IMR-90 (cell line): ENCODE measurements at regions not wholly inside any gene's neighbourhood (a gene's known extent, or its start where the extent isn't known, plus 50 kb on each side); places are given as distances from the start of the nearest gene placed in this dataset.

ENCODE experiments used
- ATAC-seq: fragments of 200-7000 bp; cut with Tn5 transposase; 2 replicates; pipeline ENCODE4 v1.9.1; 2020; ENCODE audit warnings: low read depth, mild to moderate bottlenecking, moderate library complexity
- BruUV-seq: library from RNA; stranded (reverse); fragments of 400-500 nt; replicated peaks from 2 replicates; lab custom pipeline; 2021; lab: Mats Ljungman, UMichigan
- CTCF ChIA-PET: fragments of 300-600 bp; formaldehyde crosslinking; extraction: SDS; loops from one replicate; lab custom pipeline; 2021; ENCODE audit warnings: antibody characterized with exemption; lab: Yijun Ruan, JAX
- POLR2A ChIA-PET: fragments of 300-600 bp; sonication (Branson Sonifier 250); formaldehyde crosslinking; loops from one replicate; lab custom pipeline; 2022; ENCODE audit warnings: antibody characterized with exemption; ENCODE audit not compliant: unreplicated experiment; lab: Charles Lee
- DNase-seq: peaks from one replicate; pipeline ENCODE4 v3.0.0; 2013
- H2AFZ ChIP-seq: replicated peaks from 2 replicates; pipeline ENCODE3; 2013; ENCODE audit warnings: low read length, mild to moderate bottlenecking; ENCODE audit not compliant: poor library complexity
- H2AK5ac ChIP-seq: 2 replicates; pipeline ENCODE4 v1.6.1; 2013; ENCODE audit warnings: low read depth, low read length, inconsistent platforms
- H2AK9ac ChIP-seq: replicated peaks from 2 replicates; pipeline ENCODE3; 2013; ENCODE audit warnings: mild to moderate bottlenecking, low read depth, low read length, moderate library complexity; ENCODE audit not compliant: poor library complexity
- H2BK120ac ChIP-seq: 2 replicates; pipeline ENCODE4 v1.6.1; 2013; ENCODE audit warnings: low read depth, low read length, inconsistent platforms
- H2BK15ac ChIP-seq: 3 replicates; pipeline ENCODE4 v1.6.1; 2013; ENCODE audit warnings: low read depth, low read length, inconsistent platforms
- H2BK20ac ChIP-seq: 2 replicates; pipeline ENCODE4 v1.6.1; 2013; ENCODE audit warnings: low read depth, mild to moderate bottlenecking, inconsistent platforms, low read length, moderate library complexity
- H2BK5ac ChIP-seq: 2 replicates; pipeline ENCODE4 v1.6.1; 2013; ENCODE audit warnings: mild to moderate bottlenecking, low read depth, low read length, inconsistent platforms; ENCODE audit not compliant: poor library complexity, severe bottlenecking
- H3K14ac ChIP-seq: replicated peaks from 2 replicates; pipeline ENCODE4 v1.6.1; 2013; ENCODE audit warnings: low read depth, low read length, inconsistent platforms
- H3K18ac ChIP-seq: 2 replicates; pipeline ENCODE4 v1.6.1; 2013; ENCODE audit warnings: low read depth, low read length, control low read depth
- H3K23ac ChIP-seq: 2 replicates; pipeline ENCODE4 v1.6.1; 2013; ENCODE audit warnings: low read depth, low read length, inconsistent platforms
- H3K27ac ChIP-seq: 2 replicates; pipeline ENCODE4 v1.5.1; 2013; ENCODE audit warnings: mild to moderate bottlenecking, control low read depth, low read length; ENCODE audit not compliant: insufficient read depth
- H3K27me3 ChIP-seq: 2 replicates; pipeline ENCODE4 v1.6.1; 2013; ENCODE audit warnings: low read length; ENCODE audit not compliant: control insufficient read depth, insufficient read depth
- H3K36me3 ChIP-seq: 2 replicates; pipeline ENCODE4 v1.6.1; 2013; ENCODE audit warnings: low read length, mixed read lengths; ENCODE audit not compliant: control insufficient read depth, insufficient read depth
- H3K4ac ChIP-seq: 2 replicates; pipeline ENCODE4 v1.6.1; 2013; ENCODE audit warnings: low read depth, low read length, inconsistent platforms
- H3K4me1 ChIP-seq: 2 replicates; pipeline ENCODE4 v1.6.1; 2013; ENCODE audit warnings: low read length, mixed read lengths; ENCODE audit not compliant: control insufficient read depth, insufficient read depth
- H3K4me2 ChIP-seq: 2 replicates; pipeline ENCODE4 v1.6.1; 2013; ENCODE audit warnings: low read depth, mild to moderate bottlenecking, control low read depth, low read length, moderate library complexity
- H3K4me3 ChIP-seq: 2 replicates; pipeline ENCODE4 v1.5.1; 2013; ENCODE audit warnings: low read depth, mild to moderate bottlenecking, control low read depth, low read length, moderate library complexity; ENCODE audit not compliant: insufficient read depth
- H3K56ac ChIP-seq: 2 replicates; pipeline ENCODE4 v1.6.1; 2013; ENCODE audit warnings: low read length, inconsistent platforms; ENCODE audit not compliant: insufficient read depth; ENCODE audit errors: extremely low read depth
- H3K79me1 ChIP-seq, 2 experiments: 2 replicates each; pipeline ENCODE4 v1.6.1; 2013; ENCODE audit warnings: low read length in 2 of 2, inconsistent platforms in 1 of 2, low read depth in 1 of 2
- H3K9ac ChIP-seq: 2 replicates; pipeline ENCODE4 v1.6.1; 2013; ENCODE audit warnings: low read depth, low read length, control low read depth
- H3K9me1 ChIP-seq: 2 replicates; pipeline ENCODE4 v1.6.1; 2013; ENCODE audit warnings: low read length, inconsistent platforms; ENCODE audit not compliant: insufficient read depth
- H3K9me3 ChIP-seq: 2 replicates; pipeline ENCODE4 v1.6.1; 2013; ENCODE audit warnings: low read length; ENCODE audit not compliant: control insufficient read depth, insufficient read depth
- H4K20me1 ChIP-seq: 2 replicates; pipeline ENCODE4 v1.6.1; 2013; ENCODE audit warnings: low read length, inconsistent platforms; ENCODE audit not compliant: insufficient read depth
- H4K5ac ChIP-seq: 2 replicates; pipeline ENCODE4 v1.6.1; 2013; ENCODE audit warnings: mild to moderate bottlenecking, low read depth, low read length, control low read depth
- H4K8ac ChIP-seq, 2 experiments: 2 replicates each; pipeline ENCODE4 v1.6.1; 2013; ENCODE audit warnings: low read depth in 2 of 2, low read length in 2 of 2, control low read depth in 1 of 2, inconsistent platforms in 1 of 2
- H4K91ac ChIP-seq: 2 replicates; pipeline ENCODE4 v1.6.1; 2013; ENCODE audit warnings: low read depth, low read length, inconsistent platforms; ENCODE audit not compliant: insufficient read depth
- FOS ChIP-seq: fragments of 150-350 bp; IDR thresholded peaks from 2 replicates; pipeline ENCODE4 v1.6.1; 2016; ENCODE audit warnings: low read depth, low read length
- MAFK ChIP-seq: IDR thresholded peaks from 2 replicates; pipeline ENCODE4 v1.6.1; 2012; ENCODE audit warnings: low read depth, low read length, improper control_type of control experiment
- MXI1 ChIP-seq: IDR thresholded peaks from 2 replicates; pipeline ENCODE4 v1.6.1; 2012; ENCODE audit warnings: low read depth, mild to moderate bottlenecking, low read length, moderate library complexity, borderline replicate concordance
- SMC3 ChIP-seq: fragments of 150-350 bp; IDR thresholded peaks from 2 replicates; pipeline ENCODE4 v1.6.1; 2016; ENCODE audit warnings: low read depth, mild to moderate bottlenecking, antibody characterized with exemption, low read length, moderate library complexity
- WGBS, 2 experiments: methylation state at CpG; one replicate each; pipeline versions ENCODE4 v1.1.5 to v1.1.7; 2013; ENCODE audit warnings: missing lambda C conversion rate in 2 of 2; ENCODE audit not compliant: insufficient read length in 1 of 2; ENCODE audit errors: extremely low coverage in 2 of 2; 5-methylcytosine and 5-hydroxymethylcytosine counted together
- dilution Hi-C: fragments of 300-500 bp; cut with HindIII; formaldehyde crosslinking; loops from one replicate; pipeline ENCODE4 v1.14.3; 2018; ENCODE audit warnings: low sequenced_read_pairs; ENCODE audit not compliant: unreplicated experiment
- in situ Hi-C: fragments of 300-500 bp; cut with MboI; formaldehyde crosslinking; loops from 3 replicates; pipeline ENCODE4 v1.14.3; 2019; ENCODE audit warnings: low sequenced_read_pairs, inconsistent platforms, mixed read lengths
- intact Hi-C: fragments of 100-400 bp; cut with micrococcal nuclease; formaldehyde crosslinking; loops from 2 replicates; pipeline ENCODE4 v1.10.0; 2022
- TF ChIP-seq, protein P1 (sequence below): conservative IDR thresholded peaks from 2 replicates; pipeline ENCODE4 v1.5.1; 2012; ENCODE audit warnings: mild to moderate bottlenecking, low read depth, low read length, improper control_type of control experiment
- TF ChIP-seq, protein P2 (sequence below): fragments of 150-350 bp; IDR thresholded peaks from 2 replicates; pipeline ENCODE4 v1.6.1; 2016; ENCODE audit warnings: low read depth, mild to moderate bottlenecking, low read length, moderate library complexity, borderline replicate concordance

DNA sequence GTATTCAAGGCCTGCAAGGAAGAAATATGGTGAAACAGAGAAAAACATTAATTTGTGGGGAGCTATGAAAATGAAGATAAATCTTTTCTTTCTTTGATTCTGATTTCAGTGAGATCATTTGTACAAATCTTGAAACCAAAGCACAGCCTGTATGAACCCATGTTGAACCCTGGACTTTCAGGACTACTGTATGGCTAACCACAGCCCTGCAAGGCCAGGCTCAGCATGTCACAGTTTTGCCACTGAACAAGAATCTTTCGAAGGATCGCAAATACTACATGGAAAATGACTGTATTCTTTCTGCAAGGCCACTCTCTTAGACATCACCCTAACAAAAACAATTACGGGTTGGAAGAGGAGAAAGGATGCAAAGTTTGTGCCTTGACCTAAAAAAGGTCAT, 161.7 kb upstream of the MAF start:
- Histone ChIP-seq H3K4me1 (no peaks in the 10 kb centered on the region), H4K8ac (no peak overlapping the region), H2AFZ (no peak overlapping the region), H3K4me3 (no peak overlapping the region), H3K27ac (no peak overlapping the region), H3K9ac (no peak overlapping the region), H3K4ac (no peak overlapping the region), H2BK120ac (no peak overlapping the region), H3K27me3 (no peaks in the 10 kb centered on the region), H3K14ac (no peak overlapping the region), H2AK5ac (no peak overlapping the region), H4K91ac (no peak overlapping the region), H3K4me2 (no peak overlapping the region), H3K36me3 (no peaks in the 10 kb centered on the region), H3K79me1 (no peaks in the 10 kb centered on the region), H4K20me1 (no peaks in the 10 kb centered on the region), H2BK20ac (no peak overlapping the region), H2BK5ac (no peak overlapping the region), H3K56ac (no peak overlapping the region), H3K23ac (no peak overlapping the region), H2BK15ac (no peak overlapping the region), H3K9me1 (no peaks in the 10 kb centered on the region), H3K9me3 (peaks cover 5% of the 10 kb centered on the region), H2AK9ac (no peak overlapping the region), H4K5ac (no peak overlapping the region), H3K18ac (no peak overlapping the region)
- intact Hi-C loops (no loop called here), dilution Hi-C loops (no loop called here), in situ Hi-C loops (no loop called here)
- no CpG with 5 or more reads among the region's 3 CpGs for WGBS, 2 experiments
- no peak for DNase-seq
- no TSS peak for BruUV-seq
- ChIA-PET CTCF (no interaction called here), POLR2A (no interaction called here)
- ATAC-seq: no peak
- TF ChIP-seq, protein P1, sequence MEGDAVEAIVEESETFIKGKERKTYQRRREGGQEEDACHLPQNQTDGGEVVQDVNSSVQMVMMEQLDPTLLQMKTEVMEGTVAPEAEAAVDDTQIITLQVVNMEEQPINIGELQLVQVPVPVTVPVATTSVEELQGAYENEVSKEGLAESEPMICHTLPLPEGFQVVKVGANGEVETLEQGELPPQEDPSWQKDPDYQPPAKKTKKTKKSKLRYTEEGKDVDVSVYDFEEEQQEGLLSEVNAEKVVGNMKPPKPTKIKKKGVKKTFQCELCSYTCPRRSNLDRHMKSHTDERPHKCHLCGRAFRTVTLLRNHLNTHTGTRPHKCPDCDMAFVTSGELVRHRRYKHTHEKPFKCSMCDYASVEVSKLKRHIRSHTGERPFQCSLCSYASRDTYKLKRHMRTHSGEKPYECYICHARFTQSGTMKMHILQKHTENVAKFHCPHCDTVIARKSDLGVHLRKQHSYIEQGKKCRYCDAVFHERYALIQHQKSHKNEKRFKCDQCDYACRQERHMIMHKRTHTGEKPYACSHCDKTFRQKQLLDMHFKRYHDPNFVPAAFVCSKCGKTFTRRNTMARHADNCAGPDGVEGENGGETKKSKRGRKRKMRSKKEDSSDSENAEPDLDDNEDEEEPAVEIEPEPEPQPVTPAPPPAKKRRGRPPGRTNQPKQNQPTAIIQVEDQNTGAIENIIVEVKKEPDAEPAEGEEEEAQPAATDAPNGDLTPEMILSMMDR: no peak
- TF ChIP-seq SMC3: no peak
- TF ChIP-seq, protein P2, sequence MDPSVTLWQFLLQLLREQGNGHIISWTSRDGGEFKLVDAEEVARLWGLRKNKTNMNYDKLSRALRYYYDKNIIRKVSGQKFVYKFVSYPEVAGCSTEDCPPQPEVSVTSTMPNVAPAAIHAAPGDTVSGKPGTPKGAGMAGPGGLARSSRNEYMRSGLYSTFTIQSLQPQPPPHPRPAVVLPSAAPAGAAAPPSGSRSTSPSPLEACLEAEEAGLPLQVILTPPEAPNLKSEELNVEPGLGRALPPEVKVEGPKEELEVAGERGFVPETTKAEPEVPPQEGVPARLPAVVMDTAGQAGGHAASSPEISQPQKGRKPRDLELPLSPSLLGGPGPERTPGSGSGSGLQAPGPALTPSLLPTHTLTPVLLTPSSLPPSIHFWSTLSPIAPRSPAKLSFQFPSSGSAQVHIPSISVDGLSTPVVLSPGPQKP: no peak
- no peak for TF ChIP-seq FOS
- no peak for TF ChIP-seq MXI1
- TF ChIP-seq MAFK: no peak
